ENCODE measurements at regions not wholly inside any gene's neighbourhood (a gene's known extent, or its start where the extent isn't known, plus 50 kb on each side); places are given as distances from the start of the nearest gene placed in this dataset.
"Not testable (repeated sequence)": the region's sequence is repeated elsewhere in the genome, so short reads cannot be mapped to it uniquely, and the experiment has no call there.

GRCh38 chr10:133020193-133020817 is 67.4 kb upstream of the ADGRA1 start:
- no peak for DNase-seq (ENCODE audit: low spot score)

- no peak for DNase-seq (ENCODE audit: low spot score)
Measured at GRCh38 chr10:133019651-133020050, 68.1 kb upstream of the ADGRA1 start.

GRCh38 chr10:133019191-133019590 is 68.5 kb upstream of the ADGRA1 start:
- DNase-seq (ENCODE audit: low spot score), result no peak

GRCh38 chr10:133018491-133018890 is 69.2 kb upstream of the ADGRA1 start:
- no peak for DNase-seq (ENCODE audit: low spot score)

- DNase-seq (ENCODE audit: low spot score), result no peak
Measured at GRCh38 chr10:133017203-133017601, 70.5 kb upstream of the ADGRA1 start.

GRCh38 chr10:133016493-133017202 is 71.1 kb upstream of the ADGRA1 start:
- DNase-seq (ENCODE audit: low spot score), result no peak

GRCh38 chr10:133015816-133016462 is 71.8 kb upstream of the ADGRA1 start:
- DNase-seq (ENCODE audit: low spot score), result no peak

GRCh38 chr10:133015321-133015720 is 72.4 kb upstream of the ADGRA1 start:
- DNase-seq (ENCODE audit: low spot score), result no peak

- no peak for DNase-seq (ENCODE audit: low spot score)
Measured at GRCh38 chr10:133014416-133015210, 72.2 kb upstream of the CFAP46 start.

- no peak for DNase-seq (ENCODE audit: low spot score)
Measured at GRCh38 chr10:133013463-133013862, 71.1 kb upstream of the CFAP46 start.

GRCh38 chr10:133012573-133013359 is 70.4 kb upstream of the CFAP46 start:
- DNase-seq (ENCODE audit: low spot score), result no peak

- peak; percentile 47 for DNase-seq (ENCODE audit: low spot score)
Measured at GRCh38 chr10:133011882-133012281, 69.5 kb upstream of the CFAP46 start.

GRCh38 chr10:133011393-133011792 is 69.0 kb upstream of the CFAP46 start:
- DNase-seq (ENCODE audit: low spot score), result not testable (repeated sequence)

- DNase-seq (ENCODE audit: low spot score), result not testable (repeated sequence)
Measured at GRCh38 chr10:133010843-133011179, 68.4 kb upstream of the CFAP46 start.

- DNase-seq (ENCODE audit: low spot score), result no peak
Measured at GRCh38 chr10:133010095-133010842, 67.9 kb upstream of the CFAP46 start.

- no peak for DNase-seq (ENCODE audit: low spot score)
Measured at GRCh38 chr10:133009218-133009950, 67.0 kb upstream of the CFAP46 start.

GRCh38 chr10:133008736-133009135 is 66.4 kb upstream of the CFAP46 start:
- DNase-seq (ENCODE audit: low spot score), result no peak

- no peak for DNase-seq (ENCODE audit: low spot score)
Measured at GRCh38 chr10:133008196-133008595, 65.8 kb upstream of the CFAP46 start.

- no peak for DNase-seq (ENCODE audit: low spot score)
Measured at GRCh38 chr10:133007360-133007858, 65.0 kb upstream of the CFAP46 start.

- DNase-seq (ENCODE audit: low spot score), result no peak
Measured at GRCh38 chr10:133006806-133007205, 64.4 kb upstream of the CFAP46 start.

Measured in SK-N-DZ (cell line).